ENCODE measurements at regions not wholly inside any gene's neighbourhood (a gene's known extent, or its start where the extent isn't known, plus 50 kb on each side); places are given as distances from the start of the nearest gene placed in this dataset.

GRCh38 chr7:125511310-125511709 lies 581.7 kb upstream of the POT1 start:
- Histone ChIP-seq H3K9me3 (no peaks in the 10 kb centered on the region), H3K4me3 (no peak overlapping the region), H3K4me1 (ENCODE audit: low read depth) (no peaks in the 10 kb centered on the region), H3K36me3 (ENCODE audit: low read depth) (no peaks in the 10 kb centered on the region)
- DNase-seq (no peak), ATAC-seq (no peak)
- intact Hi-C loops (cut with DNase I, micrococcal nuclease): no loop called here
- TF ChIP-seq, protein P1, sequence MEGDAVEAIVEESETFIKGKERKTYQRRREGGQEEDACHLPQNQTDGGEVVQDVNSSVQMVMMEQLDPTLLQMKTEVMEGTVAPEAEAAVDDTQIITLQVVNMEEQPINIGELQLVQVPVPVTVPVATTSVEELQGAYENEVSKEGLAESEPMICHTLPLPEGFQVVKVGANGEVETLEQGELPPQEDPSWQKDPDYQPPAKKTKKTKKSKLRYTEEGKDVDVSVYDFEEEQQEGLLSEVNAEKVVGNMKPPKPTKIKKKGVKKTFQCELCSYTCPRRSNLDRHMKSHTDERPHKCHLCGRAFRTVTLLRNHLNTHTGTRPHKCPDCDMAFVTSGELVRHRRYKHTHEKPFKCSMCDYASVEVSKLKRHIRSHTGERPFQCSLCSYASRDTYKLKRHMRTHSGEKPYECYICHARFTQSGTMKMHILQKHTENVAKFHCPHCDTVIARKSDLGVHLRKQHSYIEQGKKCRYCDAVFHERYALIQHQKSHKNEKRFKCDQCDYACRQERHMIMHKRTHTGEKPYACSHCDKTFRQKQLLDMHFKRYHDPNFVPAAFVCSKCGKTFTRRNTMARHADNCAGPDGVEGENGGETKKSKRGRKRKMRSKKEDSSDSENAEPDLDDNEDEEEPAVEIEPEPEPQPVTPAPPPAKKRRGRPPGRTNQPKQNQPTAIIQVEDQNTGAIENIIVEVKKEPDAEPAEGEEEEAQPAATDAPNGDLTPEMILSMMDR (IDR thresholded peaks at IDR 0.05): no peak

DNA sequence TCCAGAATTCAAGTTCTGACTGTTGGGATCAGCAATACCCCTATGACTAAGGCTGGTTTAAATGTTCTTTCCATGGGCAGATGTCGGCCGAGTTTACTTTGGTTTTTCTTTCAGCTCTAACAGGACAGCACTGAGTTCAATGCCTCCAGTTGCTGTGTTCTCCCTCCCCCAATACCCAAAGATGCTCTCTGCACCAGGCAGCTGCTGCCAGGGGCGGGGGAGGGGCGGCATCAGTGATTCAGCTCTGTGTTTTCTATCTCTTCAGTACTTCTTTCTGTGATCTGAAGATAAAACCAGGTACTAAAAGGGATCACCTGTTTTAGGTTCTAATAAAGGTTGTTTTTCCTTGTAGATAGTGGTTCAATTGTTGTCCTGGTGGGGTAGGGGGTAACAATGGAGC lies 576.7 kb upstream of the POT1 start:
- ATAC-seq (no peak), DNase-seq (no peak)
- TF ChIP-seq, protein P1 (IDR thresholded peaks at IDR 0.05): no peak
- H3K9me3 ChIP-seq: peaks cover 10% of the 10 kb centered on the region
- no peak overlapping the region for H3K4me3 ChIP-seq
- intact Hi-C loops (cut with DNase I, micrococcal nuclease): no loop called here
- no peaks in the 10 kb centered on the region for H3K36me3 ChIP-seq (ENCODE audit: low read depth)
- H3K4me1 ChIP-seq (ENCODE audit: low read depth): no peaks in the 10 kb centered on the region

GRCh38 chr7:125504848-125505247 lies 575.2 kb upstream of the POT1 start:
- no peak for DNase-seq
- intact Hi-C loops (cut with DNase I, micrococcal nuclease): no loop called here
- TF ChIP-seq, protein P1 (IDR thresholded peaks at IDR 0.05): no peak
- peaks cover 10% of the 10 kb centered on the region for H3K9me3 ChIP-seq
- no peak for ATAC-seq
- no peaks in the 10 kb centered on the region for H3K4me1 ChIP-seq (ENCODE audit: low read depth)
- no peak overlapping the region for H3K4me3 ChIP-seq
- H3K36me3 ChIP-seq (ENCODE audit: low read depth): no peaks in the 10 kb centered on the region

GRCh38 chr7:125495997-125496396 lies 566.4 kb upstream of the POT1 start:
- H3K9me3 ChIP-seq: peaks cover 9% of the 10 kb centered on the region
- ATAC-seq: no peak
- intact Hi-C loops (cut with DNase I, micrococcal nuclease): no loop called here
- DNase-seq: no peak
- TF ChIP-seq, protein P1 (IDR thresholded peaks at IDR 0.05): no peak
- H3K36me3 ChIP-seq (ENCODE audit: low read depth): no peaks in the 10 kb centered on the region
- H3K4me1 ChIP-seq (ENCODE audit: low read depth): no peaks in the 10 kb centered on the region
- no peak overlapping the region for H3K4me3 ChIP-seq

DNA sequence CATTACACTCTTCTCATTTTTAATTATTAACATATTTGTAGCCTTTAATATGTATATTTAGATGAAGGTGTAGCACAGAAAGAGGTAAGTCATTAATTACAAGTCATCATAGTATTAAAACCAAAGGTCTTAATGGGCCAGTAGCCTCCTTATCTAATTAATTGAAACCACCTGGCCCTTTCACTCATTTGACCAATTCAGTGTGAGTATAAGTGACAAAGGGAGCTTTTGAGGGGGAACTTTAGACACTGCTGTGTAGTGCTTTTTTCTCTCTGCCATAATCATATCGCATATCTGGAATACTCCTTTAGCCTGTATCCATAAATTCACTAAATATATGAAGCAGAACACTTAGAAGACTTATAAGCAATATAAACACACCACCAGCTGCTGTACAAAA lies 562.9 kb upstream of the POT1 start:
- intact Hi-C loops (cut with DNase I, micrococcal nuclease): no loop called here
- H3K4me1 ChIP-seq (ENCODE audit: low read depth): no peaks in the 10 kb centered on the region
- H3K4me3 ChIP-seq: no peak overlapping the region
- H3K9me3 ChIP-seq: peaks cover 5% of the 10 kb centered on the region
- no peak for ATAC-seq
- no peak for DNase-seq
- H3K36me3 ChIP-seq (ENCODE audit: low read depth): no peaks in the 10 kb centered on the region
- TF ChIP-seq, protein P1 (IDR thresholded peaks at IDR 0.05): no peak

- Histone ChIP-seq H3K36me3 (ENCODE audit: low read depth) (no peaks in the 10 kb centered on the region), H3K9me3 (no peaks in the 10 kb centered on the region), H3K4me1 (ENCODE audit: low read depth) (no peaks in the 10 kb centered on the region), H3K4me3 (no peak overlapping the region)
- intact Hi-C loops (cut with DNase I, micrococcal nuclease): no loop called here
- TF ChIP-seq, protein P1 (IDR thresholded peaks at IDR 0.05): no peak
- ATAC-seq (no peak), DNase-seq (no peak)
These were observed 561.5 kb upstream of the POT1 start for GRCh38 chr7:125491137-125491536.

All from mucosa of descending colon (tissue), 3 donors.